HepG2 (cell line): ENCODE measurements at regions not wholly inside any gene's neighbourhood (a gene's known extent, or its start where the extent isn't known, plus 50 kb on each side); places are given as distances from the start of the nearest gene placed in this dataset.
"Not testable (repeated sequence)": the region's sequence is repeated elsewhere in the genome, so short reads cannot be mapped to it uniquely, and the experiment has no call there.

Experiments
- ATAC-seq: fragments of 200-7000 bp; cut with Tn5 transposase; 3 replicates; pipeline ENCODE4 v1.9.1; 2020; ENCODE audit warnings: mild to moderate bottlenecking, moderate library complexity
- BruUV-seq: library from RNA; stranded (reverse); fragments of 400-500 nt; replicated peaks from 2 replicates; lab custom pipeline; 2021; lab: Mats Ljungman, UMichigan
- CTCF ChIA-PET: fragments of 300-600 bp; formaldehyde crosslinking; extraction: SDS; loops from one replicate; lab custom pipeline; 2021; ENCODE audit warnings: low total read pairs, inconsistent platforms, low intra/inter-chr PET ratio; lab: Yijun Ruan, JAX
- POLR2A ChIA-PET: fragments of 350-600 bp; sonication (Branson Sonifier 250); formaldehyde crosslinking; loops from one replicate; lab custom pipeline; 2020; ENCODE audit warnings: antibody characterized with exemption, inconsistent platforms; lab: Yijun Ruan, JAX
- DNase-seq: peaks from one replicate; pipeline ENCODE4 v3.0.0-alpha.2; 2015; ENCODE audit warnings: low spot score
- FAIRE-seq: peaks from 3 replicates; lab custom pipeline; 2011; peaks lifted over from hg19 to GRCh38; lab: Jason Lieb, UNC
- H2AFZ ChIP-seq: one replicate; pipeline ENCODE4 v1.6.1; 2011; ENCODE audit warnings: low read length, inconsistent platforms
- H3K27ac ChIP-seq: fragments of 300-600 bp; 3 replicates; pipeline ENCODE4 v1.8.0; 2011; ENCODE audit warnings: mixed run types, mild to moderate bottlenecking, mixed read lengths, low read length, inconsistent platforms; ENCODE audit not compliant: insufficient read depth; ENCODE audit errors: extremely low read length
- H3K27me3 ChIP-seq, 2 experiments: fragments of 200-600 bp in 1 of 2; 2 replicates in 1 of 2; 3 replicates in 1 of 2; pipeline versions ENCODE4 v1.6.0 to v1.8.0; 2011; ENCODE audit warnings: low read length in 2 of 2, mild to moderate bottlenecking in 2 of 2, moderate library complexity in 2 of 2, inconsistent platforms in 1 of 2; ENCODE audit not compliant: insufficient read depth in 2 of 2, control insufficient read depth in 1 of 2
- H3K36me3 ChIP-seq, 2 experiments: fragments of 200-600 bp in 1 of 2; replicated peaks in 1 of 2; 2 replicates in 1 of 2; 3 replicates in 1 of 2; pipeline versions ENCODE4 v1.5.1 to v1.8.0; 2011; ENCODE audit warnings: low read length in 2 of 2, inconsistent platforms in 1 of 2; ENCODE audit not compliant: insufficient read depth in 2 of 2, control insufficient read depth in 1 of 2
- H3K4me1 ChIP-seq: 2 replicates; pipeline ENCODE4 v1.5.1; 2012; ENCODE audit warnings: low read length, inconsistent platforms; ENCODE audit not compliant: insufficient read depth
- H3K4me2 ChIP-seq: 2 replicates; pipeline ENCODE4 v1.6.0; 2011; ENCODE audit warnings: low read depth, low read length, inconsistent platforms
- H3K4me3 ChIP-seq, 3 experiments: fragments of 200-600 bp in 1 of 3; sonication (generic), shearing (Covaris generic) in 1 of 3; replicated peaks in 1 of 3; 2 replicates each; pipeline ENCODE4 v1.5.1; 2011 to 2016; ENCODE audit warnings: low read length in 3 of 3, inconsistent platforms in 2 of 3, low read depth in 2 of 3, mild to moderate bottlenecking in 2 of 3, control low read depth in 1 of 3, mixed read lengths in 1 of 3; ENCODE audit not compliant: insufficient read depth in 1 of 3
- H3K79me2 ChIP-seq: one replicate; pipeline ENCODE4 v1.6.1; 2011; ENCODE audit warnings: low read length, inconsistent platforms; ENCODE audit not compliant: insufficient read depth
- H3K9ac ChIP-seq: 2 replicates; pipeline ENCODE4 v1.6.0; 2011; ENCODE audit warnings: mild to moderate bottlenecking, low read depth, low read length, inconsistent platforms; ENCODE audit not compliant: insufficient read depth
- H3K9me3 ChIP-seq: 2 replicates; pipeline ENCODE4 v1.5.1; 2012; ENCODE audit warnings: mild to moderate bottlenecking, low read length
- H4K20me1 ChIP-seq: 2 replicates; pipeline ENCODE4 v1.6.0; 2011; ENCODE audit warnings: inconsistent platforms, mild to moderate bottlenecking, low read length, moderate library complexity; ENCODE audit not compliant: insufficient read depth
- NFYB ChIP-seq: sonication (generic); formaldehyde crosslinking; IDR thresholded peaks from 2 replicates; pipeline ENCODE4 v1.4.0; 2020; ENCODE audit warnings: missing genetic modification reagents
- WGBS: methylation state at CpG from one replicate; pipeline ENCODE4 v1.1.6; 2017; ENCODE audit warnings: low lambda C conversion rate; 5-methylcytosine and 5-hydroxymethylcytosine counted together
- in situ Hi-C: cut with HindIII; loops from 2 replicates; pipeline ENCODE4 v1.10.0; 2017; ENCODE audit warnings: low pct_unique_long_range_greater_than_20kb; ENCODE audit not compliant: extremely low pct_ligation_motif_present
- intact Hi-C: fragments of 100-400 bp; cut with micrococcal nuclease; formaldehyde crosslinking; loops from one replicate; pipeline ENCODE4 v1.10.0; 2022; ENCODE audit not compliant: unreplicated experiment
- TF ChIP-seq, protein P1 (sequence below): IDR thresholded peaks from 2 replicates; pipeline ENCODE4 v1.6.1; 2016; ENCODE audit warnings: missing biosample characterization, missing genetic modification reagents, low read depth
- TF ChIP-seq, protein P2 (sequence below), 2 experiments: sonication (generic) in 1 of 2; formaldehyde crosslinking in 1 of 2; IDR thresholded peaks; 2 replicates each; pipeline versions ENCODE4 v1.5.1 to v1.6.1; 2011 to 2020; ENCODE audit warnings: borderline replicate concordance in 1 of 2, low read depth in 1 of 2, low read length in 1 of 2, mild to moderate bottlenecking in 1 of 2, missing genetic modification reagents in 1 of 2, moderate library complexity in 1 of 2
- TF ChIP-seq, protein P3 (sequence below): sonication (generic); formaldehyde crosslinking; IDR thresholded peaks from 2 replicates; pipeline ENCODE4 v1.5.1; 2020; ENCODE audit warnings: missing genetic modification reagents, mild to moderate bottlenecking, borderline replicate concordance

DNA sequence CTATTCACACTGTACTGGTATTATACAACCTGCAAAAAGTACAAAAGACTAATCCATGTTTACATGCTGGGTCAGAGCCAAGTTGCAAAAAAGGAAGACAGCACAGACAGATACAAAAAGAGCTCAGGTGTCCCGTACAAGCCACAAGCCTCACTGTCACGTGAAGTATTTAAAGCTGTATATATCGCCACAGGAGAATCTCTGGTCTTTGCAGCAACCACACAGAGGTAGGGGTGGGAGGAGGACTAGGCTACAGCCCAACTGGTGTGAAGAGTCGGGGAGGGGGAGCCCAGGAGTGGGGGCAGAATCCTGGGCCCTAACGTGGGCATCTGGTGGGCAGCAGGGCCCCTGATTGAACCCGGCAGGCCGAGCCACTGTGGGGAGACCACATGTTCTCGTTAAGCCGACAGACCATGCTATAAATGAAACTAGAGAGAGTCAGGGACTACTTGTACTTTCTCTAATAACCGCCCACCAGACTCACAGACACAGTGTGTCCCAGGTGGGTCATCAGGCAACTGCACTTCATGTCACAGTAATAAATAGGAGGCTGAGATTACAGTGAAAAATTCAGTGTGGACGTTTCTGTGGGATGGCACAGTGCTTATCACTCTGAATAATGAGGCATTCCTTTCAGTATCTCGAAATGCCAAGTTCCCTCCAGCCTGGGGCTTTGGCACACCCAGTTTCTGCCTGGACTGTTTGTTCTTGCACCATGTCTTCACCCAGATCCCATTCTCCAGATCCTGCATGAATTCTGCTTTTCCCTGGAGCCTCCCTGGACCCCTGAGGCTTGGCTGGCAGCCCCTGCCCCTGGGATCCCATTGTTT lies 79.3 kb upstream of the SH3PXD2B start (continued):
- TF ChIP-seq, protein P1, sequence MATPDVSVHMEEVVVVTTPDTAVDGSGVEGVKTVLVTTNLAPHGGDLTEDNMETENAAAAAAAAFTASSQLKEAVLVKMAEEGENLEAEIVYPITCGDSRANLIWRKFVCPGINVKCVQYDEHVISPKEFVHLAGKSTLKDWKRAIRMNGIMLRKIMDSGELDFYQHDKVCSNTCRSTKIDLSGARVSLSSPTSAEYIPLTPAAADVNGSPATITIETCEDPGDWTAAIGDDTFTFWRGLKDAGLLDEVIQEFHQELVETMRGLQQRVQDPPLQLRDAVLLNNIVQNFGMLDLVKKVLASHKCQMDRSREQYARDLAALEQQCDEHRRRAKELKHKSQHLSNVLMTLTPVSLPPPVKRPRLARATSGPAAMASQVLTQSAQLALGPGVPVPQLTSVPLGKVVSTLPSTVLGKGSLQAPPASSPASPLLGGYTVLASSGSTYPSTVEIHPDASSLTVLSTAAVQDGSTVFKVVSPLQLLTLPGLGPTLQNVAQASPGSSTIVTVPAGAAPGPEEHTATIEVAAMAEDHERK (CRISPR knock-in tag) = no peak

DNA sequence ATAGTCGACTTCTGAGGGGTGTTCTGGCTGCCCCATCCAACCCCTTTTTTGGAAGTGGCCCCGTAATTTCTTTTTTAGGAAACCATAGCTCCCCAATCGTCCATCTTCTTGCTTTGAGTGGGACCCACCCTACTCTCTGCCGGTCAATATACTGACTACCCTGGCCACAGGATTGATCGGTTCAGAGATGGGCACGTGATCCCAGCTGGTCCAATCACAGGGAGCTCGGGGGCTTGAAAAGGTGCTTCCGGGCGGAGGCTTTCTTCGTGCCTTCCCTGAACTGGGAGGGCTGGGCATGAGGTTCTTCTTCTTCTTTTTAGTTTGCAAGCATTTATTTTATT lies 78.7 kb upstream of the SH3PXD2B start:
- H3K4me3 ChIP-seq = no peak overlapping the region
- no peak for FAIRE-seq

DNA sequence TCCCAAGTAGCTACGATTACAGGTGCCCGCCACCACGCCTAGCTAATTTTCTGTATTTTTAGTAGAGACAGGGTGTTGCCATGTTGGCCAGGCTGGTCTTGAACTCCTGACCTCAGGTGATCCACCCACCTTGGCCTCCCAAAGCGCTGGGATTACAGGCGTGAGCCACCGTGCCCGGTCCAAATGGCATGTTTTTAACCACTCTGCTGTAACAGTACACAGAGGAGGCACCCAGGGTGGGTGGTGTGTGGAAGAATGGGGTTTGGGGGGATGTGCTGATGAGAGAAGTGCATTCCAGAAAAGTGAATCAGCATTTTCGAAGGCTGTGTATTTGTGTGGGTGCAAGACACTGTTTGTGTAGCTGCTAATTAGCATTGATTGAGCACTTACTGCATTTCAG lies 78.1 kb upstream of the SH3PXD2B start:
- FAIRE-seq, POLR2A ChIA-PET: not testable (repeated sequence)

More for the DNA sequence above, 78.7 kb upstream of the SH3PXD2B start:
- Histone ChIP-seq H3K79me2 (no peaks in the 10 kb centered on the region), H4K20me1 (no peaks in the 10 kb centered on the region), H3K27ac (no peak overlapping the region), H3K4me1 (no peaks in the 10 kb centered on the region), H3K27me3 (peaks cover 0 to 8% of the 10 kb centered on the region in 2 experiments; a peak in 2 of 5 replicates), H3K9ac (no peak overlapping the region), H2AFZ (no peak overlapping the region), H3K9me3 (no peaks in the 10 kb centered on the region), H3K4me2 (no peak overlapping the region), H3K36me3 (no peaks in the 10 kb centered on the region)
- BruUV-seq = no TSS peak
- 23% methylated on average over 10 of the region's 10 CpGs for WGBS
- intact Hi-C loops (no loop called here), in situ Hi-C loops (no loop called here)
- ChIA-PET CTCF (no interaction called here), POLR2A (no interaction called here)
- peak; percentile 51 for ATAC-seq
- TF ChIP-seq, protein P2, sequence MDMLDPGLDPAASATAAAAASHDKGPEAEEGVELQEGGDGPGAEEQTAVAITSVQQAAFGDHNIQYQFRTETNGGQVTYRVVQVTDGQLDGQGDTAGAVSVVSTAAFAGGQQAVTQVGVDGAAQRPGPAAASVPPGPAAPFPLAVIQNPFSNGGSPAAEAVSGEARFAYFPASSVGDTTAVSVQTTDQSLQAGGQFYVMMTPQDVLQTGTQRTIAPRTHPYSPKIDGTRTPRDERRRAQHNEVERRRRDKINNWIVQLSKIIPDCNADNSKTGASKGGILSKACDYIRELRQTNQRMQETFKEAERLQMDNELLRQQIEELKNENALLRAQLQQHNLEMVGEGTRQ (IDR thresholded peaks at IDR 0.05; ENCODE audit: low read depth, low read length) = peak; percentile 32; the same call in 1 of the 2 replicates
- TF ChIP-seq, protein P2 (CRISPR knock-in tag; IDR thresholded peaks at IDR 0.05; ENCODE audit: borderline replicate concordance) = peak; percentile 76; the same call in 1 of the 2 replicates
- 0 out of 2 replicates have a peak, but pooled peaks have one; percentile 30 for TF ChIP-seq NFYB (CRISPR knock-in tag)
- TF ChIP-seq, protein P3, sequence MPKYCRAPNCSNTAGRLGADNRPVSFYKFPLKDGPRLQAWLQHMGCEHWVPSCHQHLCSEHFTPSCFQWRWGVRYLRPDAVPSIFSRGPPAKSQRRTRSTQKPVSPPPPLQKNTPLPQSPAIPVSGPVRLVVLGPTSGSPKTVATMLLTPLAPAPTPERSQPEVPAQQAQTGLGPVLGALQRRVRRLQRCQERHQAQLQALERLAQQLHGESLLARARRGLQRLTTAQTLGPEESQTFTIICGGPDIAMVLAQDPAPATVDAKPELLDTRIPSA (CRISPR knock-in tag) = no peak
- DNase-seq = no peak

More for the DNA sequence above, 78.1 kb upstream of the SH3PXD2B start:
- BruUV-seq, H3K4me3 ChIP-seq, DNase-seq, H3K36me3 ChIP-seq, H3K79me2 ChIP-seq, H3K27ac ChIP-seq, intact Hi-C loops, H3K9me3 ChIP-seq, H3K4me2 ChIP-seq, H3K4me1 ChIP-seq, in situ Hi-C loops, CTCF ChIA-PET, H2AFZ ChIP-seq, H4K20me1 ChIP-seq, H3K9ac ChIP-seq, ATAC-seq: not testable (repeated sequence)
- H3K27me3 ChIP-seq = peaks cover 0 to 12% of the 10 kb centered on the region in 2 experiments; a peak in 2 of 5 replicates
- WGBS = 56% methylated on average over 8 of the region's 8 CpGs
